IMR-90 (cell line): ENCODE measurements at regions not wholly inside any gene's neighbourhood (a gene's known extent, or its start where the extent isn't known, plus 50 kb on each side); places are given as distances from the start of the nearest gene placed in this dataset.

ENCODE experiments used
- ATAC-seq: fragments of 200-7000 bp; cut with Tn5 transposase; 2 replicates; pipeline ENCODE4 v1.9.1; 2020; ENCODE audit warnings: low read depth, mild to moderate bottlenecking, moderate library complexity
- BruUV-seq: library from RNA; stranded (reverse); fragments of 400-500 nt; replicated peaks from 2 replicates; lab custom pipeline; 2021; lab: Mats Ljungman, UMichigan
- CTCF ChIA-PET: fragments of 300-600 bp; formaldehyde crosslinking; extraction: SDS; loops from one replicate; lab custom pipeline; 2021; ENCODE audit warnings: antibody characterized with exemption; lab: Yijun Ruan, JAX
- POLR2A ChIA-PET: fragments of 300-600 bp; sonication (Branson Sonifier 250); formaldehyde crosslinking; loops from one replicate; lab custom pipeline; 2022; ENCODE audit warnings: antibody characterized with exemption; ENCODE audit not compliant: unreplicated experiment; lab: Charles Lee
- DNase-seq: peaks from one replicate; pipeline ENCODE4 v3.0.0; 2013
- H2AFZ ChIP-seq: replicated peaks from 2 replicates; pipeline ENCODE3; 2013; ENCODE audit warnings: low read length, mild to moderate bottlenecking; ENCODE audit not compliant: poor library complexity
- H2AK5ac ChIP-seq: 2 replicates; pipeline ENCODE4 v1.6.1; 2013; ENCODE audit warnings: low read depth, low read length, inconsistent platforms
- H2AK9ac ChIP-seq: replicated peaks from 2 replicates; pipeline ENCODE3; 2013; ENCODE audit warnings: mild to moderate bottlenecking, low read depth, low read length, moderate library complexity; ENCODE audit not compliant: poor library complexity
- H2BK120ac ChIP-seq: 2 replicates; pipeline ENCODE4 v1.6.1; 2013; ENCODE audit warnings: low read depth, low read length, inconsistent platforms
- H2BK15ac ChIP-seq: 3 replicates; pipeline ENCODE4 v1.6.1; 2013; ENCODE audit warnings: low read depth, low read length, inconsistent platforms
- H2BK20ac ChIP-seq: 2 replicates; pipeline ENCODE4 v1.6.1; 2013; ENCODE audit warnings: low read depth, mild to moderate bottlenecking, inconsistent platforms, low read length, moderate library complexity
- H2BK5ac ChIP-seq: 2 replicates; pipeline ENCODE4 v1.6.1; 2013; ENCODE audit warnings: mild to moderate bottlenecking, low read depth, low read length, inconsistent platforms; ENCODE audit not compliant: poor library complexity, severe bottlenecking
- H3K14ac ChIP-seq: replicated peaks from 2 replicates; pipeline ENCODE4 v1.6.1; 2013; ENCODE audit warnings: low read depth, low read length, inconsistent platforms
- H3K18ac ChIP-seq: 2 replicates; pipeline ENCODE4 v1.6.1; 2013; ENCODE audit warnings: low read depth, low read length, control low read depth
- H3K23ac ChIP-seq: 2 replicates; pipeline ENCODE4 v1.6.1; 2013; ENCODE audit warnings: low read depth, low read length, inconsistent platforms
- H3K27ac ChIP-seq: 2 replicates; pipeline ENCODE4 v1.5.1; 2013; ENCODE audit warnings: mild to moderate bottlenecking, control low read depth, low read length; ENCODE audit not compliant: insufficient read depth
- H3K27me3 ChIP-seq: 2 replicates; pipeline ENCODE4 v1.6.1; 2013; ENCODE audit warnings: low read length; ENCODE audit not compliant: control insufficient read depth, insufficient read depth
- H3K36me3 ChIP-seq: 2 replicates; pipeline ENCODE4 v1.6.1; 2013; ENCODE audit warnings: low read length, mixed read lengths; ENCODE audit not compliant: control insufficient read depth, insufficient read depth
- H3K4ac ChIP-seq: 2 replicates; pipeline ENCODE4 v1.6.1; 2013; ENCODE audit warnings: low read depth, low read length, inconsistent platforms
- H3K4me1 ChIP-seq: 2 replicates; pipeline ENCODE4 v1.6.1; 2013; ENCODE audit warnings: low read length, mixed read lengths; ENCODE audit not compliant: control insufficient read depth, insufficient read depth
- H3K4me2 ChIP-seq: 2 replicates; pipeline ENCODE4 v1.6.1; 2013; ENCODE audit warnings: low read depth, mild to moderate bottlenecking, control low read depth, low read length, moderate library complexity
- H3K4me3 ChIP-seq: 2 replicates; pipeline ENCODE4 v1.5.1; 2013; ENCODE audit warnings: low read depth, mild to moderate bottlenecking, control low read depth, low read length, moderate library complexity; ENCODE audit not compliant: insufficient read depth
- H3K56ac ChIP-seq: 2 replicates; pipeline ENCODE4 v1.6.1; 2013; ENCODE audit warnings: low read length, inconsistent platforms; ENCODE audit not compliant: insufficient read depth; ENCODE audit errors: extremely low read depth
- H3K79me1 ChIP-seq, 2 experiments: 2 replicates each; pipeline ENCODE4 v1.6.1; 2013; ENCODE audit warnings: low read length in 2 of 2, inconsistent platforms in 1 of 2, low read depth in 1 of 2
- H3K9ac ChIP-seq: 2 replicates; pipeline ENCODE4 v1.6.1; 2013; ENCODE audit warnings: low read depth, low read length, control low read depth
- H3K9me1 ChIP-seq: 2 replicates; pipeline ENCODE4 v1.6.1; 2013; ENCODE audit warnings: low read length, inconsistent platforms; ENCODE audit not compliant: insufficient read depth
- H3K9me3 ChIP-seq: 2 replicates; pipeline ENCODE4 v1.6.1; 2013; ENCODE audit warnings: low read length; ENCODE audit not compliant: control insufficient read depth, insufficient read depth
- H4K20me1 ChIP-seq: 2 replicates; pipeline ENCODE4 v1.6.1; 2013; ENCODE audit warnings: low read length, inconsistent platforms; ENCODE audit not compliant: insufficient read depth
- H4K5ac ChIP-seq: 2 replicates; pipeline ENCODE4 v1.6.1; 2013; ENCODE audit warnings: mild to moderate bottlenecking, low read depth, low read length, control low read depth
- H4K8ac ChIP-seq, 2 experiments: 2 replicates each; pipeline ENCODE4 v1.6.1; 2013; ENCODE audit warnings: low read depth in 2 of 2, low read length in 2 of 2, control low read depth in 1 of 2, inconsistent platforms in 1 of 2
- H4K91ac ChIP-seq: 2 replicates; pipeline ENCODE4 v1.6.1; 2013; ENCODE audit warnings: low read depth, low read length, inconsistent platforms; ENCODE audit not compliant: insufficient read depth
- BHLHE40 ChIP-seq: fragments of 150-350 bp; IDR thresholded peaks from 2 replicates; pipeline ENCODE4 v1.6.1; 2016; ENCODE audit warnings: mild to moderate bottlenecking, low read depth, low read length
- CEBPB ChIP-seq: IDR thresholded peaks from 2 replicates; pipeline ENCODE4 v1.6.1; 2012; ENCODE audit warnings: low read depth, low read length, improper control_type of control experiment
- CHD1 ChIP-seq: IDR thresholded peaks from 2 replicates; pipeline ENCODE4 v1.6.1; 2012; ENCODE audit warnings: low read depth, low read length, improper control_type of control experiment
- ELK1 ChIP-seq: fragments of 150-350 bp; IDR thresholded peaks from 2 replicates; pipeline ENCODE4 v1.6.1; 2016; ENCODE audit warnings: low read depth, mild to moderate bottlenecking, low read length, moderate library complexity, borderline replicate concordance
- FOS ChIP-seq: fragments of 150-350 bp; IDR thresholded peaks from 2 replicates; pipeline ENCODE4 v1.6.1; 2016; ENCODE audit warnings: low read depth, low read length
- MXI1 ChIP-seq: IDR thresholded peaks from 2 replicates; pipeline ENCODE4 v1.6.1; 2012; ENCODE audit warnings: low read depth, mild to moderate bottlenecking, low read length, moderate library complexity, borderline replicate concordance
- POLR2A ChIP-seq: IDR thresholded peaks from 2 replicates; pipeline ENCODE4 v1.6.1; 2012; ENCODE audit warnings: mild to moderate bottlenecking, low read depth, low read length
- RAD21 ChIP-seq: IDR thresholded peaks from 2 replicates; pipeline ENCODE4 v1.6.1; 2012; ENCODE audit warnings: low read length, improper control_type of control experiment
- RCOR1 ChIP-seq: IDR thresholded peaks from 2 replicates; pipeline ENCODE4 v1.6.1; 2012; ENCODE audit warnings: mild to moderate bottlenecking, low read length, improper control_type of control experiment; ENCODE audit not compliant: insufficient replicate concordance
- RFX5 ChIP-seq: IDR thresholded peaks from 2 replicates; pipeline ENCODE4 v1.8.0; 2012; ENCODE audit warnings: low read depth, mild to moderate bottlenecking, low read length, moderate library complexity
- SMC3 ChIP-seq: fragments of 150-350 bp; IDR thresholded peaks from 2 replicates; pipeline ENCODE4 v1.6.1; 2016; ENCODE audit warnings: low read depth, mild to moderate bottlenecking, antibody characterized with exemption, low read length, moderate library complexity
- WGBS, 2 experiments: methylation state at CpG; one replicate each; pipeline versions ENCODE4 v1.1.5 to v1.1.7; 2013; ENCODE audit warnings: missing lambda C conversion rate in 2 of 2; ENCODE audit not compliant: insufficient read length in 1 of 2; ENCODE audit errors: extremely low coverage in 2 of 2; 5-methylcytosine and 5-hydroxymethylcytosine counted together
- dilution Hi-C: fragments of 300-500 bp; cut with HindIII; formaldehyde crosslinking; loops from one replicate; pipeline ENCODE4 v1.14.3; 2018; ENCODE audit warnings: low sequenced_read_pairs; ENCODE audit not compliant: unreplicated experiment
- in situ Hi-C: fragments of 300-500 bp; cut with MboI; formaldehyde crosslinking; loops from 3 replicates; pipeline ENCODE4 v1.14.3; 2019; ENCODE audit warnings: low sequenced_read_pairs, inconsistent platforms, mixed read lengths
- intact Hi-C: fragments of 100-400 bp; cut with micrococcal nuclease; formaldehyde crosslinking; loops from 2 replicates; pipeline ENCODE4 v1.10.0; 2022
- TF ChIP-seq, protein P1 (sequence below): conservative IDR thresholded peaks from 2 replicates; pipeline ENCODE4 v1.5.1; 2012; ENCODE audit warnings: mild to moderate bottlenecking, low read depth, low read length, improper control_type of control experiment
- TF ChIP-seq, protein P2 (sequence below): fragments of 150-350 bp; IDR thresholded peaks from 2 replicates; pipeline ENCODE4 v1.6.1; 2017; ENCODE audit warnings: mild to moderate bottlenecking, antibody characterized with exemption, low read length, low read depth

DNA sequence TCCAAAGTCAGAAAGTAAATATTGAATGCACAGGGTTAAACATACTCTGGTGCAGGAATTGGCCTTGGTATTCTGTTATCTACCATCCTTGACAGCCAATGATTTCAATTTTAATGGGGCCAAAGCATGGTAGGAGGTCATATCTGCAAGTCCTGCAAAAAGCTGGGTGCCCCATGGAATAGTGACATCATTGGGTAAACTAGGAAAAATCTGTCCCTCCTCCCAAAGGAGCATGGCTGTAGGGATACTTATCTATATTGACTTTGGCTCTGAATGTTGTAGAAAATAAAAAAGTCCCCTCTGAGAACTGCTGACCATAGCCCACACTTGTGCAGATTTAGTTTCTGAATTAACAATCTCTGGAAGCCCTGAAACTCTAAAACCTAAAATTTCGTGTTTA is 403.2 kb upstream of the SEL1L start:
- no peaks in the 10 kb centered on the region for H4K20me1 ChIP-seq
- ATAC-seq (no peak), DNase-seq (no peak)
- H3K27ac ChIP-seq = no peak overlapping the region
- H3K9me3 ChIP-seq = peaks cover 7% of the 10 kb centered on the region
- H3K18ac ChIP-seq = no peak overlapping the region
- in situ Hi-C loops (no loop called here), intact Hi-C loops (no loop called here), dilution Hi-C loops (no loop called here)
- POLR2A ChIA-PET = no interaction called here
- no peak overlapping the region for H3K14ac ChIP-seq
- H3K23ac ChIP-seq = no peak overlapping the region
- no CpG with 5 or more reads among the region's 1 CpG for WGBS, 2 experiments
- no TSS peak for BruUV-seq
- no peak overlapping the region for H4K5ac ChIP-seq
- no peak overlapping the region for H3K56ac ChIP-seq
- no peak overlapping the region for H3K4me3 ChIP-seq
- no peak overlapping the region for H2AK9ac ChIP-seq
- no peak overlapping the region for H2AK5ac ChIP-seq
- no peaks in the 10 kb centered on the region for H3K27me3 ChIP-seq
- H3K9ac ChIP-seq = no peak overlapping the region
- TF ChIP-seq CHD1 = no peak
- no peak for TF ChIP-seq SMC3
- TF ChIP-seq, protein P1, sequence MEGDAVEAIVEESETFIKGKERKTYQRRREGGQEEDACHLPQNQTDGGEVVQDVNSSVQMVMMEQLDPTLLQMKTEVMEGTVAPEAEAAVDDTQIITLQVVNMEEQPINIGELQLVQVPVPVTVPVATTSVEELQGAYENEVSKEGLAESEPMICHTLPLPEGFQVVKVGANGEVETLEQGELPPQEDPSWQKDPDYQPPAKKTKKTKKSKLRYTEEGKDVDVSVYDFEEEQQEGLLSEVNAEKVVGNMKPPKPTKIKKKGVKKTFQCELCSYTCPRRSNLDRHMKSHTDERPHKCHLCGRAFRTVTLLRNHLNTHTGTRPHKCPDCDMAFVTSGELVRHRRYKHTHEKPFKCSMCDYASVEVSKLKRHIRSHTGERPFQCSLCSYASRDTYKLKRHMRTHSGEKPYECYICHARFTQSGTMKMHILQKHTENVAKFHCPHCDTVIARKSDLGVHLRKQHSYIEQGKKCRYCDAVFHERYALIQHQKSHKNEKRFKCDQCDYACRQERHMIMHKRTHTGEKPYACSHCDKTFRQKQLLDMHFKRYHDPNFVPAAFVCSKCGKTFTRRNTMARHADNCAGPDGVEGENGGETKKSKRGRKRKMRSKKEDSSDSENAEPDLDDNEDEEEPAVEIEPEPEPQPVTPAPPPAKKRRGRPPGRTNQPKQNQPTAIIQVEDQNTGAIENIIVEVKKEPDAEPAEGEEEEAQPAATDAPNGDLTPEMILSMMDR = no peak
- no peak for TF ChIP-seq CEBPB
- TF ChIP-seq POLR2A = no peak
- TF ChIP-seq, protein P2, sequence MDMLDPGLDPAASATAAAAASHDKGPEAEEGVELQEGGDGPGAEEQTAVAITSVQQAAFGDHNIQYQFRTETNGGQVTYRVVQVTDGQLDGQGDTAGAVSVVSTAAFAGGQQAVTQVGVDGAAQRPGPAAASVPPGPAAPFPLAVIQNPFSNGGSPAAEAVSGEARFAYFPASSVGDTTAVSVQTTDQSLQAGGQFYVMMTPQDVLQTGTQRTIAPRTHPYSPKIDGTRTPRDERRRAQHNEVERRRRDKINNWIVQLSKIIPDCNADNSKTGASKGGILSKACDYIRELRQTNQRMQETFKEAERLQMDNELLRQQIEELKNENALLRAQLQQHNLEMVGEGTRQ = no peak
- TF ChIP-seq MXI1 = no peak
- no peak for TF ChIP-seq FOS
- TF ChIP-seq RCOR1 = no peak
- TF ChIP-seq BHLHE40 = no peak
- no peak for TF ChIP-seq ELK1
- no peak for TF ChIP-seq RFX5
- TF ChIP-seq RAD21 = no peak
- H4K91ac ChIP-seq = no peak overlapping the region
- no peaks in the 10 kb centered on the region for H3K36me3 ChIP-seq
- H2BK20ac ChIP-seq = no peak overlapping the region
- no peak overlapping the region for H2BK5ac ChIP-seq
- H3K4me2 ChIP-seq = no peak overlapping the region
- H3K9me1 ChIP-seq = no peaks in the 10 kb centered on the region
- H3K79me1 ChIP-seq = no peaks in the 10 kb centered on the region
- H3K4me1 ChIP-seq = no peaks in the 10 kb centered on the region
- no peak overlapping the region for H2AFZ ChIP-seq
- H4K8ac ChIP-seq = no peak overlapping the region
- H2BK15ac ChIP-seq = no peak overlapping the region
- CTCF ChIA-PET = no interaction called here
- H3K4ac ChIP-seq = no peak overlapping the region
- no peak overlapping the region for H2BK120ac ChIP-seq
